ENCODE measurements at regions not wholly inside any gene's neighbourhood (a gene's known extent, or its start where the extent isn't known, plus 50 kb on each side); places are given as distances from the start of the nearest gene placed in this dataset.

DNA sequence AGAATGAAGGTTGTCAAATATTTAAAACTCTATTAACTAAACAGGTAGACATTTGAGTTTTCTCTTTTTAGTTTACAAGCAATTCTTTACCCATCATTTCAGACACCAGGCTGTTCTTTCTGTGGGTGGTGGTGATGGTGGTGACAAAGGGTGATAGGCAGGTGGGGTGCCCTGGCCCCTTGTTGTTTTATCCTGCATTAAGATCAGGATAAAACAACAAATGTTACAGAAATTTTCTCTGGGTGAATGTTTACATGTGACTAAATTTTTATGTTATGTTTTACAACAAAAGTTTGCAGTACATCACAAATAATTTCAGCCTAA is 85.9 kb upstream of the MDM1 start:
- H3K4me1 Mint-ChIP-seq (ENCODE audit: low read depth): peaks cover 18% of the 10 kb centered on the region
- Histone ChIP-seq H3K9me3 (ENCODE audit: control insufficient read depth in 1 of 2, insufficient read depth in 1 of 2, low read length in 2 of 2) (no peaks in the 10 kb centered on the region), H3K36me3 (ENCODE audit: insufficient read depth, low read length) (no peaks in the 10 kb centered on the region), H3K4me3 (ENCODE audit: low read length) (no peak overlapping the region), H3K27ac (ENCODE audit: low read depth in 1 of 2, low read length in 2 of 2) (no peak overlapping the region), H3K4me1 (ENCODE audit: insufficient read depth, low read length) (peaks cover 23% of the 10 kb centered on the region), H3K27me3 (ENCODE audit: control insufficient read depth in 1 of 2, insufficient read depth in 2 of 2, low read length in 2 of 2) (no peaks in the 10 kb centered on the region)
- no peaks in the 10 kb centered on the region for H3K36me3 Mint-ChIP-seq (ENCODE audit: low read depth)
- intact Hi-C loops (cut with DNase I, micrococcal nuclease): no loop called here
- ChIA-PET CTCF (no interaction called here), POLR2A (interaction anchor here (1.0 kb wide), 1 partner anchor 121 kb away, joined by 3 read pairs; no protein-coding TSS in a partner anchor)
- DNase-seq (no peak), ATAC-seq (ENCODE audit: poor library complexity) (no peak)
- H3K27ac Mint-ChIP-seq: no peak overlapping the region
- no peak overlapping the region for H3K4me3 Mint-ChIP-seq
- H3K27me3 Mint-ChIP-seq: no peaks in the 10 kb centered on the region
- H3K9me3 Mint-ChIP-seq: no peaks in the 10 kb centered on the region
- TF ChIP-seq, protein P1, sequence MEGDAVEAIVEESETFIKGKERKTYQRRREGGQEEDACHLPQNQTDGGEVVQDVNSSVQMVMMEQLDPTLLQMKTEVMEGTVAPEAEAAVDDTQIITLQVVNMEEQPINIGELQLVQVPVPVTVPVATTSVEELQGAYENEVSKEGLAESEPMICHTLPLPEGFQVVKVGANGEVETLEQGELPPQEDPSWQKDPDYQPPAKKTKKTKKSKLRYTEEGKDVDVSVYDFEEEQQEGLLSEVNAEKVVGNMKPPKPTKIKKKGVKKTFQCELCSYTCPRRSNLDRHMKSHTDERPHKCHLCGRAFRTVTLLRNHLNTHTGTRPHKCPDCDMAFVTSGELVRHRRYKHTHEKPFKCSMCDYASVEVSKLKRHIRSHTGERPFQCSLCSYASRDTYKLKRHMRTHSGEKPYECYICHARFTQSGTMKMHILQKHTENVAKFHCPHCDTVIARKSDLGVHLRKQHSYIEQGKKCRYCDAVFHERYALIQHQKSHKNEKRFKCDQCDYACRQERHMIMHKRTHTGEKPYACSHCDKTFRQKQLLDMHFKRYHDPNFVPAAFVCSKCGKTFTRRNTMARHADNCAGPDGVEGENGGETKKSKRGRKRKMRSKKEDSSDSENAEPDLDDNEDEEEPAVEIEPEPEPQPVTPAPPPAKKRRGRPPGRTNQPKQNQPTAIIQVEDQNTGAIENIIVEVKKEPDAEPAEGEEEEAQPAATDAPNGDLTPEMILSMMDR (IDR thresholded peaks at IDR 0.05): no peak

DNA sequence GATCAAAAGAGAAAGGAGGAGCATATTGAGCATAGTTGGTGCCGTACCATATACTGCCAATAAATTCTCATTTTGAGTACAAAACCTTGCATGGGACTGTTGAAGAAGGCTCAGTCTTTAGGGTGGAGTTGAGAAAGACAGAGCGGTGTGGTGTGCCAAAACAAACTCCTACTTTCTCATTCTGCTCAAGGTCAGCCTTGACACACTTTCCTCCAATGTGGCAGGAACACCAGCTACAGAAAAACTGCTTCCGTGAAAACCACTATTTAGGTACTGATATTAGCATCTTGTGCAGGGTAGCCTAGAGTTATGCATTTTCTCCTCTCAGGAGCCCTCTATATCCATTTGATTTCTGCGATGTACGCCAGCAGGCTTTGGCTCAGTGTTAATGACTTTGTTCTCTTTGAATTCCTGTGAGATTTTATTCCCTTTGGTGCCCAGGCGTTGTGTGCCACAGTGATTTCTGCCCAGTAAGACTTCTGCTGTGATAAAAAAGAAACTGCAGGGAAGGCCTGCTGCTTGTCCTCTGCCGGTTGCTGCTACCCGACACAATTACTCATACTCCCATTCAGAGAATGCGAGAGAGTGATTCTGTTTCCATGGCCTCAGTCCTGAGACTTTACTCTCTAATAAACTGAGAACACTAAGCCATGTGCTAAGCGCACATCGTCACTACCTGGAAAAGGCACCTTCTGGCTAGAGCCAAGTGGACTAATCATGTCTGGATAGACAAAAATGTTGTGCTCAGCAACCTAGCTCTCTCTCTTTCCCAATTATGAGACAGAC is 88.3 kb upstream of the MDM1 start:
- Mint-ChIP-seq H3K27ac (peak overlapping the region; percentile 1), H3K4me1 (ENCODE audit: low read depth) (peaks cover 21% of the 10 kb centered on the region), H3K27me3 (no peaks in the 10 kb centered on the region), H3K9me3 (no peaks in the 10 kb centered on the region), H3K36me3 (ENCODE audit: low read depth) (no peaks in the 10 kb centered on the region), H3K4me3 (no peak overlapping the region)
- Histone ChIP-seq H3K36me3 (ENCODE audit: insufficient read depth, low read length) (no peaks in the 10 kb centered on the region), H3K4me1 (ENCODE audit: insufficient read depth, low read length) (peaks cover 23% of the 10 kb centered on the region), H3K4me3 (ENCODE audit: low read length) (no peak overlapping the region), H3K27me3 (ENCODE audit: control insufficient read depth in 1 of 2, insufficient read depth in 2 of 2, low read length in 2 of 2) (no peaks in the 10 kb centered on the region), H3K27ac (ENCODE audit: low read depth in 1 of 2, low read length in 2 of 2) (no peak overlapping the region), H3K9me3 (ENCODE audit: control insufficient read depth in 1 of 2, insufficient read depth in 1 of 2, low read length in 2 of 2) (no peaks in the 10 kb centered on the region)
- TF ChIP-seq, protein P1 (IDR thresholded peaks at IDR 0.05): no peak
- peak in 2 of 14 experiments; percentile 5 to 32 for DNase-seq
- intact Hi-C loops (cut with DNase I, micrococcal nuclease): no loop called here
- ChIA-PET POLR2A (no interaction called here), CTCF (no interaction called here)
- ATAC-seq (ENCODE audit: poor library complexity): no peak

DNA sequence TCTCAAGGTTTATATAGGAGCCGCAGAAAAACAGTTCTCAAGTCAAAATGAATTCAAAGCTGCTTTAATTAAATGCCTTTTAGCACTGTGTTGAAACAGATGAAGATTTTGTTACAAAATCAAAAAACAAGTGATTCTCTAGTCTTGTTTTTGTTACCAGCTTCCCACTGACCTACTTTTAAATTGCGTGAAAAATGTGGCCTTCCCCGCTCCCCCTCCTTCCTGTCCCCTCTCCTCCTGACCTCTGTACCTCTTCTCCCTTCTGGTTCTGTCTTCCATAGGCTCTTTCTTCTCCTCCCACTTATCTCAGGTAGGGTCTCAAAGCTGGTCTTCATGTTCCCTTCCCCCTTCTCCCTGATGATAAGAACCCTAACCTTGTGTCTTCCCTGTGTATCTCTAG is 90.0 kb upstream of the MDM1 start:
- no peaks in the 10 kb centered on the region for H3K27me3 ChIP-seq (ENCODE audit: control insufficient read depth in 1 of 2, insufficient read depth in 2 of 2, low read length in 2 of 2)
- no peaks in the 10 kb centered on the region for H3K9me3 ChIP-seq (ENCODE audit: control insufficient read depth in 1 of 2, insufficient read depth in 1 of 2, low read length in 2 of 2)
- ATAC-seq (ENCODE audit: poor library complexity): no peak
- Mint-ChIP-seq H3K36me3 (ENCODE audit: low read depth) (no peaks in the 10 kb centered on the region), H3K4me1 (ENCODE audit: low read depth) (peaks cover 16% of the 10 kb centered on the region), H3K27ac (peak overlapping the region; percentile 10), H3K4me3 (no peak overlapping the region), H3K27me3 (no peaks in the 10 kb centered on the region), H3K9me3 (no peaks in the 10 kb centered on the region)
- intact Hi-C loops (cut with DNase I, micrococcal nuclease): no loop called here
- TF ChIP-seq, protein P1 (IDR thresholded peaks at IDR 0.05): no peak
- H3K4me1 ChIP-seq (ENCODE audit: insufficient read depth, low read length): peaks cover 23% of the 10 kb centered on the region
- POLR2A ChIA-PET: interaction anchor here (0.6 kb wide), 2 partner anchors 9 to 132 kb away, joined by 3 to 4 read pairs; no protein-coding TSS in a partner anchor
- no peaks in the 10 kb centered on the region for H3K36me3 ChIP-seq (ENCODE audit: insufficient read depth, low read length)
- peak in 2 of 14 experiments; percentile 6 to 33 for DNase-seq
- CTCF ChIA-PET: no interaction called here
- H3K4me3 ChIP-seq (ENCODE audit: low read length): no peak overlapping the region
- no peak overlapping the region for H3K27ac ChIP-seq (ENCODE audit: low read depth in 1 of 2, low read length in 2 of 2)

All from CD4-positive, alpha-beta T cell (primary cell).